ENCODE measurements at regions not wholly inside any gene's neighbourhood (a gene's known extent, or its start where the extent isn't known, plus 50 kb on each side); places are given as distances from the start of the nearest gene placed in this dataset.

- TF ChIP-seq FOXM1 (IDR thresholded peaks at IDR 0.05; ENCODE audit: borderline replicate concordance) (no peak), PKNOX1 (IDR thresholded peaks at IDR 0.05) (no peak), SP1 (IDR thresholded peaks at IDR 0.05) (no peak), NFRKB (IDR thresholded peaks at IDR 0.05) (no peak), HDGF (IDR thresholded peaks at IDR 0.05; ENCODE audit: borderline replicate concordance) (no peak), CTBP1 (IDR thresholded peaks at IDR 0.05; ENCODE audit: borderline replicate concordance) (no peak), LEF1 (IDR thresholded peaks at IDR 0.05; ENCODE audit: borderline replicate concordance) (no peak)
These were observed 91.5 kb upstream of the FAM174B start for GRCh38 chr15:92747047-92747446.
